ENCODE measurements at regions not wholly inside any gene's neighbourhood (a gene's known extent, or its start where the extent isn't known, plus 50 kb on each side); places are given as distances from the start of the nearest gene placed in this dataset.

DNA sequence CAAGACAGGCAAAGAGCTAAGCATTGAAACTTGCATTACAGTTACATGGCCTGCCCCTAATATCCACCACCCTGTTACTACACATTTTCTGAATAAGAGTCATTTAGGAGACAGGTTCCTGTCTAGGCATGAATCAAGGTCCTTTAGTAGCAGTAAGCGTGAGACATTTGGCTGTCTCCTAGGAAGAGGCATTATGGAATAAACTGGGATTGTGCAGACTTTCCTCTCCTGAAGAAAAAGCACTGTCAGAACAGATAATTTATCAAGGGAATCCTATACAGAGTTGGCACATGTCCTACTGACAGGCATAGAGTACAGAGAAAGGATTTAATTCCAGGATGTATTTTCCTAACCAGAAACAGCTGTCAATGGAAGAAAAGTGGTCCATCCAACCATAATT lies 111.9 kb downstream of the INHBA start:
- ATAC-seq: no peak

GRCh38 chr7:41588341-41588740 lies 114.5 kb downstream of the INHBA start:
- no peak for ATAC-seq
- TF ChIP-seq SNAI2 (CRISPR knock-in tag; IDR thresholded peaks at IDR 0.05) (no peak), ESRRG (CRISPR knock-in tag; IDR thresholded peaks at IDR 0.05) (no peak), TCF4 (CRISPR knock-in tag; IDR thresholded peaks at IDR 0.05; ENCODE audit: borderline replicate concordance) (no peak)
- TF ChIP-seq, protein P1, sequence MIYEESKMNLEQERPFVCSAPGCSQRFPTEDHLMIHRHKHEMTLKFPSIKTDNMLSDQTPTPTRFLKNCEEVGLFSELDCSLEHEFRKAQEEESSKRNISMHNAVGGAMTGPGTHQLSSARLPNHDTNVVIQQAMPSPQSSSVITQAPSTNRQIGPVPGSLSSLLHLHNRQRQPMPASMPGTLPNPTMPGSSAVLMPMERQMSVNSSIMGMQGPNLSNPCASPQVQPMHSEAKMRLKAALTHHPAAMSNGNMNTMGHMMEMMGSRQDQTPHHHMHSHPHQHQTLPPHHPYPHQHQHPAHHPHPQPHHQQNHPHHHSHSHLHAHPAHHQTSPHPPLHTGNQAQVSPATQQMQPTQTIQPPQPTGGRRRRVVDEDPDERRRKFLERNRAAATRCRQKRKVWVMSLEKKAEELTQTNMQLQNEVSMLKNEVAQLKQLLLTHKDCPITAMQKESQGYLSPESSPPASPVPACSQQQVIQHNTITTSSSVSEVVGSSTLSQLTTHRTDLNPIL (CRISPR knock-in tag; IDR thresholded peaks at IDR 0.05; ENCODE audit: low read depth): no peak

More for the DNA sequence above, 111.9 kb downstream of the INHBA start:
- no peak for TF ChIP-seq OSR1 (CRISPR knock-in tag; IDR thresholded peaks at IDR 0.05)
- TF ChIP-seq TOX (CRISPR knock-in tag; IDR thresholded peaks at IDR 0.05; ENCODE audit: borderline replicate concordance): no peak

GRCh38 chr7:41586931-41587640 lies 115.8 kb downstream of the INHBA start:
- ATAC-seq: no peak
- no peak for TF ChIP-seq GLIS3 (CRISPR knock-in tag; IDR thresholded peaks at IDR 0.05)
- TF ChIP-seq ARNTL (CRISPR knock-in tag; IDR thresholded peaks at IDR 0.05; ENCODE audit: borderline replicate concordance, low read depth): no peak
- no peak for TF ChIP-seq SNAI2 (CRISPR knock-in tag; IDR thresholded peaks at IDR 0.05)
- TF ChIP-seq RARB (CRISPR knock-in tag; IDR thresholded peaks at IDR 0.05): no peak
- no peak for TF ChIP-seq ZNF565 (CRISPR knock-in tag; conservative IDR thresholded peaks at IDR 0.05; ENCODE audit: low read depth)
- TF ChIP-seq TOX (CRISPR knock-in tag; IDR thresholded peaks at IDR 0.05; ENCODE audit: borderline replicate concordance): no peak
- TF ChIP-seq, protein P2, sequence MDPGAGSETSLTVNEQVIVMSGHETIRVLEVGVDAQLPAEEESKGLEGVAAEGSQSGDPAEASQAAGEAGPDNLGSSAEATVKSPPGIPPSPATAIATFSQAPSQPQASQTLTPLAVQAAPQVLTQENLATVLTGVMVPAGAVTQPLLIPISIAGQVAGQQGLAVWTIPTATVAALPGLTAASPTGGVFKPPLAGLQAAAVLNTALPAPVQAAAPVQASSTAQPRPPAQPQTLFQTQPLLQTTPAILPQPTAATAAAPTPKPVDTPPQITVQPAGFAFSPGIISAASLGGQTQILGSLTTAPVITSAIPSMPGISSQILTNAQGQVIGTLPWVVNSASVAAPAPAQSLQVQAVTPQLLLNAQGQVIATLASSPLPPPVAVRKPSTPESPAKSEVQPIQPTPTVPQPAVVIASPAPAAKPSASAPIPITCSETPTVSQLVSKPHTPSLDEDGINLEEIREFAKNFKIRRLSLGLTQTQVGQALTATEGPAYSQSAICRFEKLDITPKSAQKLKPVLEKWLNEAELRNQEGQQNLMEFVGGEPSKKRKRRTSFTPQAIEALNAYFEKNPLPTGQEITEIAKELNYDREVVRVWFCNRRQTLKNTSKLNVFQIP (CRISPR knock-in tag; IDR thresholded peaks at IDR 0.05; ENCODE audit: borderline replicate concordance, low read depth): no peak
- TF ChIP-seq OSR1 (CRISPR knock-in tag; IDR thresholded peaks at IDR 0.05): no peak
- TF ChIP-seq BACH2 (CRISPR knock-in tag; IDR thresholded peaks at IDR 0.05; ENCODE audit: borderline replicate concordance): no peak
- TF ChIP-seq, protein P1 (CRISPR knock-in tag; IDR thresholded peaks at IDR 0.05; ENCODE audit: low read depth): no peak
- TF ChIP-seq CSDC2 (CRISPR knock-in tag; IDR thresholded peaks at IDR 0.05): no peak
- TF ChIP-seq ZC3H10 (CRISPR knock-in tag; IDR thresholded peaks at IDR 0.05): no peak
- TF ChIP-seq PPARA (CRISPR knock-in tag; IDR thresholded peaks at IDR 0.05; ENCODE audit: borderline replicate concordance): no peak
- TF ChIP-seq ZFP3 (CRISPR knock-in tag; IDR thresholded peaks at IDR 0.05): no peak

- ATAC-seq: no peak
- no peak for TF ChIP-seq CSRNP3 (CRISPR knock-in tag; IDR thresholded peaks at IDR 0.05)
- TF ChIP-seq, protein P3, sequence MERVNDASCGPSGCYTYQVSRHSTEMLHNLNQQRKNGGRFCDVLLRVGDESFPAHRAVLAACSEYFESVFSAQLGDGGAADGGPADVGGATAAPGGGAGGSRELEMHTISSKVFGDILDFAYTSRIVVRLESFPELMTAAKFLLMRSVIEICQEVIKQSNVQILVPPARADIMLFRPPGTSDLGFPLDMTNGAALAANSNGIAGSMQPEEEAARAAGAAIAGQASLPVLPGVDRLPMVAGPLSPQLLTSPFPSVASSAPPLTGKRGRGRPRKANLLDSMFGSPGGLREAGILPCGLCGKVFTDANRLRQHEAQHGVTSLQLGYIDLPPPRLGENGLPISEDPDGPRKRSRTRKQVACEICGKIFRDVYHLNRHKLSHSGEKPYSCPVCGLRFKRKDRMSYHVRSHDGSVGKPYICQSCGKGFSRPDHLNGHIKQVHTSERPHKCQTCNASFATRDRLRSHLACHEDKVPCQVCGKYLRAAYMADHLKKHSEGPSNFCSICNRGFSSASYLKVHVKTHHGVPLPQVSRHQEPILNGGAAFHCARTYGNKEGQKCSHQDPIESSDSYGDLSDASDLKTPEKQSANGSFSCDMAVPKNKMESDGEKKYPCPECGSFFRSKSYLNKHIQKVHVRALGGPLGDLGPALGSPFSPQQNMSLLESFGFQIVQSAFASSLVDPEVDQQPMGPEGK (CRISPR knock-in tag; IDR thresholded peaks at IDR 0.05; ENCODE audit: borderline replicate concordance): no peak
- TF ChIP-seq, protein P2 (CRISPR knock-in tag; IDR thresholded peaks at IDR 0.05; ENCODE audit: borderline replicate concordance, low read depth): no peak
- TF ChIP-seq ISL1 (CRISPR knock-in tag; IDR thresholded peaks at IDR 0.05): no peak
- TF ChIP-seq SNAI2 (CRISPR knock-in tag; IDR thresholded peaks at IDR 0.05): no peak
- TF ChIP-seq ZNF565 (CRISPR knock-in tag; conservative IDR thresholded peaks at IDR 0.05; ENCODE audit: low read depth): no peak
- TF ChIP-seq ZNF8 (CRISPR knock-in tag; IDR thresholded peaks at IDR 0.05): no peak
- no peak for TF ChIP-seq OSR1 (CRISPR knock-in tag; IDR thresholded peaks at IDR 0.05)
- no peak for TF ChIP-seq RARB (CRISPR knock-in tag; IDR thresholded peaks at IDR 0.05)
- no peak for TF ChIP-seq PPARA (CRISPR knock-in tag; IDR thresholded peaks at IDR 0.05; ENCODE audit: borderline replicate concordance)
- TF ChIP-seq ZFP3 (CRISPR knock-in tag; IDR thresholded peaks at IDR 0.05): no peak
- no peak for TF ChIP-seq ZNF70 (CRISPR knock-in tag; IDR thresholded peaks at IDR 0.05)
- no peak for TF ChIP-seq TSHZ2 (CRISPR knock-in tag; IDR thresholded peaks at IDR 0.05)
- no peak for TF ChIP-seq BACH2 (CRISPR knock-in tag; IDR thresholded peaks at IDR 0.05; ENCODE audit: borderline replicate concordance)
- TF ChIP-seq ESRRG (CRISPR knock-in tag; IDR thresholded peaks at IDR 0.05): no peak
- no peak for TF ChIP-seq ZFP30 (CRISPR knock-in tag; IDR thresholded peaks at IDR 0.05)
- TF ChIP-seq TCF4 (CRISPR knock-in tag; IDR thresholded peaks at IDR 0.05; ENCODE audit: borderline replicate concordance): no peak
- no peak for TF ChIP-seq CSDC2 (CRISPR knock-in tag; IDR thresholded peaks at IDR 0.05)
Measured at GRCh38 chr7:41584746-41585145, 118.1 kb downstream of the INHBA start.

Measured in SK-N-SH treated with all-trans-retinoic acid at 6 μM for 48 hours (cell line).